Neural cell (in vitro differentiated cells): ENCODE measurements at regions not wholly inside any gene's neighbourhood (a gene's known extent, or its start where the extent isn't known, plus 50 kb on each side); places are given as distances from the start of the nearest gene placed in this dataset.

ENCODE experiments used
- H2AFZ ChIP-seq: fragments of 200-600, 300-800 bp; sonication (generic), shearing (Covaris generic); 2 replicates; pipeline ENCODE4 v1.6.0; 2014; ENCODE audit warnings: low read depth, mild to moderate bottlenecking, antibody characterized with exemption, low read length, moderate library complexity
- H3F3A ChIP-seq: fragments of 200-600 bp; shearing (Covaris generic); 2 replicates; pipeline ENCODE4 v1.6.1; 2016; ENCODE audit warnings: mild to moderate bottlenecking, moderate library complexity, mixed read lengths, antibody characterized with exemption, low read length; ENCODE audit not compliant: insufficient read depth, poor library complexity, severe bottlenecking
- H3K27ac ChIP-seq: fragments of 200-600, 300-800 bp; sonication (generic), shearing (Covaris generic); 2 replicates; pipeline ENCODE4 v1.5.1; 2014; ENCODE audit warnings: mild to moderate bottlenecking, low read length, moderate library complexity
- H3K27me3 ChIP-seq: fragments of 300-800, 200-600 bp; sonication (generic), shearing (Covaris generic); 2 replicates; pipeline ENCODE4 v1.6.0; 2014; ENCODE audit warnings: mild to moderate bottlenecking, low read depth, low read length, moderate library complexity; ENCODE audit not compliant: insufficient read depth
- H3K36me3 ChIP-seq: fragments of 300-800, 200-600 bp; sonication (generic), shearing (Covaris generic); 2 replicates; pipeline ENCODE4 v1.5.1; 2014; ENCODE audit warnings: mild to moderate bottlenecking, antibody characterized with exemption, low read length, moderate library complexity; ENCODE audit not compliant: insufficient read depth
- H3K4me2 ChIP-seq: fragments of 300-800, 200-600 bp; sonication (generic), shearing (Covaris generic); 2 replicates; pipeline ENCODE4 v1.6.0; 2014; ENCODE audit warnings: mild to moderate bottlenecking, low read length
- H3K4me3 ChIP-seq: fragments of 300-800, 200-600 bp; sonication (generic), shearing (Covaris generic); 2 replicates; pipeline ENCODE4 v1.5.1; 2014; ENCODE audit warnings: mild to moderate bottlenecking, low read length, moderate library complexity
- H3K79me2 ChIP-seq: fragments of 200-600 bp; shearing (Covaris generic); replicated peaks from 2 replicates; pipeline ENCODE4 v1.6.0; 2014; ENCODE audit warnings: mild to moderate bottlenecking, low read length, moderate library complexity; ENCODE audit not compliant: insufficient read depth
- H3K9ac ChIP-seq: fragments of 300-800, 200-600 bp; sonication (generic), shearing (Covaris generic); 2 replicates; pipeline ENCODE4 v1.6.1; 2016; ENCODE audit warnings: mild to moderate bottlenecking, low read length, mixed read lengths
- H3K9me2 ChIP-seq: fragments of 200-600 bp; shearing (Covaris generic); 2 replicates; pipeline ENCODE4 v1.6.1; 2016; ENCODE audit warnings: mild to moderate bottlenecking, low read length, mixed read lengths; ENCODE audit not compliant: insufficient read depth
- H3K9me3 ChIP-seq: fragments of 200-600, 300-800 bp; sonication (generic), shearing (Covaris generic); 2 replicates; pipeline ENCODE4 v1.6.1; 2016; ENCODE audit warnings: mild to moderate bottlenecking, mixed run types, low read length, moderate library complexity, mixed read lengths
- H4K20me1 ChIP-seq: fragments of 200-600 bp; shearing (Covaris generic); 2 replicates; pipeline ENCODE4 v1.6.1; 2016; ENCODE audit warnings: mild to moderate bottlenecking, mixed run types; ENCODE audit not compliant: insufficient read depth
- EP300 ChIP-seq: fragments of 450-650 bp; conservative IDR thresholded peaks from 2 replicates; pipeline ENCODE4 v1.6.1; 2014; ENCODE audit warnings: antibody characterized with exemption, mild to moderate bottlenecking, moderate library complexity; ENCODE audit not compliant: poor library complexity, severe bottlenecking
- EZH2 ChIP-seq: fragments of 200-600, 300-800 bp; shearing (Covaris generic), sonication (generic); IDR thresholded peaks from 2 replicates; pipeline ENCODE4 v1.6.1; 2014; ENCODE audit warnings: antibody characterized with exemption, low read length, borderline replicate concordance, mild to moderate bottlenecking; ENCODE audit not compliant: insufficient read depth, poor library complexity, severe bottlenecking
- POLR2AphosphoS5 ChIP-seq: IDR thresholded peaks from 2 replicates; pipeline ENCODE4 v1.6.1; 2012
- RAD21 ChIP-seq: fragments of 450-650 bp; conservative IDR thresholded peaks from 2 replicates; pipeline ENCODE4 v1.6.1; 2014; ENCODE audit warnings: antibody characterized with exemption, mild to moderate bottlenecking, moderate library complexity
- SMC3 ChIP-seq: fragments of 450-650 bp; conservative IDR thresholded peaks from 2 replicates; pipeline ENCODE4 v1.6.1; 2014; ENCODE audit warnings: antibody characterized with exemption, mild to moderate bottlenecking, moderate library complexity; ENCODE audit not compliant: poor library complexity
- TF ChIP-seq, protein P1 (sequence below): IDR thresholded peaks from 2 replicates; pipeline ENCODE4 v1.6.1; 2012; ENCODE audit warnings: borderline replicate concordance
- TF ChIP-seq, protein P2 (sequence below): fragments of 450-650 bp; IDR thresholded peaks from 2 replicates; pipeline ENCODE4 v1.5.1; 2014; ENCODE audit warnings: antibody characterized with exemption, mild to moderate bottlenecking, moderate library complexity; ENCODE audit not compliant: poor library complexity, severe bottlenecking

DNA sequence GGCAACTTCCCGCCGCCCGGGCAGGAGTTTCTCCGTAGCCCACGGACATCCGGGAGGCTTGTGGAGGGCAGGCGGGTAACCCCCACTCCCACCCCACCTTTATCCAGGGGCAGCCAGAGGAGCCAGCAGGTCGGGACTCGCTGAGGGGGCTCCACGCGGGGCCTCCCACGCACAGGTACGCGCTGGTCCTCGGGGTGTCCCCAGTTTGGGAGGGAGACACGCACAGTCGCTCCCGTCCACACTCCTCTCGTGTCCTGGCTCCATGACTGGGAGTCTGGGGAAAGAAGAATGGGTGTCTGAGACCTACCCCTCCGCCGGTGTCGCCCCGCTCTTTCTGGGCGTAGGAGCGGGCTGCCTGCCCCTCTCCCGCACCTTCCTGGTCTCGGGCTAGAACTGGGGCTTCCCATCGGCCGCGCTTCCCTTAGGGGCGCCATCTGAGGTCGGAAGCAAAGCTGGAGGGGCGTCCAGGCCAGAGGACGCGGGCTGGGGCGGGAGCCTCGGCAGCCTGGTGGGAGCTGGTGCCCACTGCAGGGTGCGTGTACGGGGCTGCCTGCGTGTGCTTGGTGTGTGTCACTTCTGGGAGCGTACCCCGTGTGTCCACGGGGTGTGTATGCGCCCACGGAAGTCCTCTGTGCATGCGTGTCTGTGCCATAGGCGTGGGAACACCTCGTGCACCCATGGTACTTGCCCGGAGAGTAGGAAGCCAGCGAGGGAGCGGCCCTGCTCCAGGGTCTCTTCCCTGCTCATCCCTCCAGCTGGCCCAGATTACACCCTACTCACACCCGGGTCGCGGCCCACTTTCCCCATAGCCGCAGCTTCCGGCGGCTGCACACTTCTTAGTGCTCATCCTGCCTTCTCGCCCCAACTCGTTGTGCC, 73.0 kb upstream of the LEP start:
- Histone ChIP-seq H3K4me3 (peak overlapping the region; percentile 94), H3F3A (no peaks in the 10 kb centered on the region), H3K4me2 (no peak overlapping the region), H3K79me2 (no peaks in the 10 kb centered on the region), H2AFZ (peak overlapping the region; percentile 40), H3K9ac (peak overlapping the region; percentile 94), H4K20me1 (no peaks in the 10 kb centered on the region), H3K9me2 (no peaks in the 10 kb centered on the region), H3K36me3 (no peaks in the 10 kb centered on the region), H3K27ac (peak overlapping the region; percentile 71), H3K9me3 (no peaks in the 10 kb centered on the region), H3K27me3 (peaks cover 80% of the 10 kb centered on the region)
- TF ChIP-seq, protein P1, sequence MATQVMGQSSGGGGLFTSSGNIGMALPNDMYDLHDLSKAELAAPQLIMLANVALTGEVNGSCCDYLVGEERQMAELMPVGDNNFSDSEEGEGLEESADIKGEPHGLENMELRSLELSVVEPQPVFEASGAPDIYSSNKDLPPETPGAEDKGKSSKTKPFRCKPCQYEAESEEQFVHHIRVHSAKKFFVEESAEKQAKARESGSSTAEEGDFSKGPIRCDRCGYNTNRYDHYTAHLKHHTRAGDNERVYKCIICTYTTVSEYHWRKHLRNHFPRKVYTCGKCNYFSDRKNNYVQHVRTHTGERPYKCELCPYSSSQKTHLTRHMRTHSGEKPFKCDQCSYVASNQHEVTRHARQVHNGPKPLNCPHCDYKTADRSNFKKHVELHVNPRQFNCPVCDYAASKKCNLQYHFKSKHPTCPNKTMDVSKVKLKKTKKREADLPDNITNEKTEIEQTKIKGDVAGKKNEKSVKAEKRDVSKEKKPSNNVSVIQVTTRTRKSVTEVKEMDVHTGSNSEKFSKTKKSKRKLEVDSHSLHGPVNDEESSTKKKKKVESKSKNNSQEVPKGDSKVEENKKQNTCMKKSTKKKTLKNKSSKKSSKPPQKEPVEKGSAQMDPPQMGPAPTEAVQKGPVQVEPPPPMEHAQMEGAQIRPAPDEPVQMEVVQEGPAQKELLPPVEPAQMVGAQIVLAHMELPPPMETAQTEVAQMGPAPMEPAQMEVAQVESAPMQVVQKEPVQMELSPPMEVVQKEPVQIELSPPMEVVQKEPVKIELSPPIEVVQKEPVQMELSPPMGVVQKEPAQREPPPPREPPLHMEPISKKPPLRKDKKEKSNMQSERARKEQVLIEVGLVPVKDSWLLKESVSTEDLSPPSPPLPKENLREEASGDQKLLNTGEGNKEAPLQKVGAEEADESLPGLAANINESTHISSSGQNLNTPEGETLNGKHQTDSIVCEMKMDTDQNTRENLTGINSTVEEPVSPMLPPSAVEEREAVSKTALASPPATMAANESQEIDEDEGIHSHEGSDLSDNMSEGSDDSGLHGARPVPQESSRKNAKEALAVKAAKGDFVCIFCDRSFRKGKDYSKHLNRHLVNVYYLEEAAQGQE = no peak
- TF ChIP-seq RAD21 = no peak
- TF ChIP-seq SMC3 = no peak
- TF ChIP-seq POLR2AphosphoS5 = peak; percentile 12
- TF ChIP-seq EZH2 = no peak
- TF ChIP-seq, protein P2, sequence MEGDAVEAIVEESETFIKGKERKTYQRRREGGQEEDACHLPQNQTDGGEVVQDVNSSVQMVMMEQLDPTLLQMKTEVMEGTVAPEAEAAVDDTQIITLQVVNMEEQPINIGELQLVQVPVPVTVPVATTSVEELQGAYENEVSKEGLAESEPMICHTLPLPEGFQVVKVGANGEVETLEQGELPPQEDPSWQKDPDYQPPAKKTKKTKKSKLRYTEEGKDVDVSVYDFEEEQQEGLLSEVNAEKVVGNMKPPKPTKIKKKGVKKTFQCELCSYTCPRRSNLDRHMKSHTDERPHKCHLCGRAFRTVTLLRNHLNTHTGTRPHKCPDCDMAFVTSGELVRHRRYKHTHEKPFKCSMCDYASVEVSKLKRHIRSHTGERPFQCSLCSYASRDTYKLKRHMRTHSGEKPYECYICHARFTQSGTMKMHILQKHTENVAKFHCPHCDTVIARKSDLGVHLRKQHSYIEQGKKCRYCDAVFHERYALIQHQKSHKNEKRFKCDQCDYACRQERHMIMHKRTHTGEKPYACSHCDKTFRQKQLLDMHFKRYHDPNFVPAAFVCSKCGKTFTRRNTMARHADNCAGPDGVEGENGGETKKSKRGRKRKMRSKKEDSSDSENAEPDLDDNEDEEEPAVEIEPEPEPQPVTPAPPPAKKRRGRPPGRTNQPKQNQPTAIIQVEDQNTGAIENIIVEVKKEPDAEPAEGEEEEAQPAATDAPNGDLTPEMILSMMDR = no peak
- TF ChIP-seq EP300 = no peak

DNA sequence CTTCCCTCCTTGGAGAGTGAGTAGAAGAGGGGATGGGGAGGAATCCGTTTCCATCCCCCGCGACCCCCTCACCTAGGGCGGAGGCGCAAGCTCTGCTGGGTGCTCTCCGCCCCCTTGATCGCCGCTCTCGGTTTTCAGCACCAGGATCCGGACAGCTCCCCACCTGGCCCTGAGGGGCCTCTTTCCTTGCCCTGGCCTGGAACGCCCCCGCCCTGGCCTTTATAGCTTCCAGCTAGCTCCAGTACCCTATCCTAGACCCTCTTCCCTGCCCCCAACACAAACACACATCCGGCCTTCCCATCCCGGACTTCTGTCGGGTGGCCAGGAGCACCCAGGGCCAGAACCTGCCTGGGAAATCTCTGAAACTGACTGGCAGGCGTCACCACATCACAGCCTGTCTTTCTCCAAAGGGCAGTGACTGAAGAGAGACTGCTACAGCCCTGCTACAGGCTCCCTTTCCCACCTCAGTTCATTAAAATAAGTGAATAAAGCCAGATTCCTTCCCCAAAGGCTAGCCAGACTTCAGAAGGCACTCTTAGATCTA, 72.3 kb upstream of the LEP start:
- no peaks in the 10 kb centered on the region for H3K9me2 ChIP-seq
- no peaks in the 10 kb centered on the region for H3K36me3 ChIP-seq
- H3K9ac ChIP-seq = peak overlapping the region; percentile 94
- peaks cover 75% of the 10 kb centered on the region for H3K27me3 ChIP-seq
- no peaks in the 10 kb centered on the region for H3K79me2 ChIP-seq
- H3K27ac ChIP-seq = peak overlapping the region; percentile 14
- peak overlapping the region; percentile 94 for H3K4me3 ChIP-seq
- H3F3A ChIP-seq = no peaks in the 10 kb centered on the region
- no peaks in the 10 kb centered on the region for H4K20me1 ChIP-seq
- no peaks in the 10 kb centered on the region for H3K9me3 ChIP-seq
- H2AFZ ChIP-seq = no peak overlapping the region
- no peak for TF ChIP-seq EZH2
- TF ChIP-seq, protein P1 = peak; percentile 72
- no peak overlapping the region for H3K4me2 ChIP-seq
